Activated naive CD4-positive, alpha-beta T cell treated with anti-CD3 and anti-CD28 coated beads, Interleukin-2, amount 50 U/mL, for 24 hours (primary cell): ENCODE measurements at regions not wholly inside any gene's neighbourhood (a gene's known extent, or its start where the extent isn't known, plus 50 kb on each side); places are given as distances from the start of the nearest gene placed in this dataset.
"Not testable (repeated sequence)": the region's sequence is repeated elsewhere in the genome, so short reads cannot be mapped to it uniquely, and the experiment has no call there.

Experiments used
- H3K27ac Mint-ChIP-seq: one replicate; pipeline ENCODE4 v1.8.0; 2021; ENCODE audit warnings: mild to moderate bottlenecking, mixed read lengths
- H3K27me3 Mint-ChIP-seq: one replicate; pipeline ENCODE4 v1.8.0; 2021; ENCODE audit warnings: mixed read lengths
- H3K36me3 Mint-ChIP-seq: one replicate; pipeline ENCODE4 v1.8.0; 2021; ENCODE audit warnings: mixed read lengths
- H3K4me1 Mint-ChIP-seq: one replicate; pipeline ENCODE4 v1.8.0; 2021; ENCODE audit warnings: mixed read lengths
- H3K4me3 Mint-ChIP-seq: one replicate; pipeline ENCODE4 v1.8.0; 2021; ENCODE audit warnings: mild to moderate bottlenecking, mixed read lengths
- H3K9me3 Mint-ChIP-seq: one replicate; pipeline ENCODE4 v1.8.0; 2021; ENCODE audit warnings: mixed read lengths

- H3K27me3 Mint-ChIP-seq: no peaks in the 10 kb centered on the region
- H3K4me1 Mint-ChIP-seq: no peaks in the 10 kb centered on the region
- no peaks in the 10 kb centered on the region for H3K36me3 Mint-ChIP-seq
- peaks cover 5% of the 10 kb centered on the region for H3K9me3 Mint-ChIP-seq
- H3K4me3 Mint-ChIP-seq: no peak overlapping the region
- H3K27ac Mint-ChIP-seq: no peak overlapping the region
These were observed 494.3 kb upstream of the FOXG1 start for GRCh38 chr14:28272270-28272669.

GRCh38 chr14:28280530-28280929 lies 486.1 kb upstream of the FOXG1 start:
- Mint-ChIP-seq H3K27ac (no peak overlapping the region), H3K4me3 (no peak overlapping the region), H3K4me1 (no peaks in the 10 kb centered on the region), H3K36me3 (no peaks in the 10 kb centered on the region), H3K9me3 (no peaks in the 10 kb centered on the region), H3K27me3 (no peaks in the 10 kb centered on the region)

- Mint-ChIP-seq H3K27me3 (no peaks in the 10 kb centered on the region), H3K4me3 (no peak overlapping the region), H3K9me3 (no peaks in the 10 kb centered on the region), H3K4me1 (no peaks in the 10 kb centered on the region), H3K27ac (no peak overlapping the region), H3K36me3 (no peaks in the 10 kb centered on the region)
These were observed 485.5 kb upstream of the FOXG1 start for GRCh38 chr14:28280997-28281598.

GRCh38 chr14:28284546-28285300 lies 481.9 kb upstream of the FOXG1 start:
- Mint-ChIP-seq H3K4me1 (no peaks in the 10 kb centered on the region), H3K36me3 (no peaks in the 10 kb centered on the region), H3K27ac (no peak overlapping the region), H3K4me3 (no peak overlapping the region), H3K9me3 (peaks cover 5% of the 10 kb centered on the region), H3K27me3 (no peaks in the 10 kb centered on the region)

- H3K4me1 Mint-ChIP-seq: no peaks in the 10 kb centered on the region
- H3K36me3 Mint-ChIP-seq: no peaks in the 10 kb centered on the region
- peaks cover 14% of the 10 kb centered on the region for H3K9me3 Mint-ChIP-seq
- H3K27me3 Mint-ChIP-seq: no peaks in the 10 kb centered on the region
- H3K4me3 Mint-ChIP-seq: no peak overlapping the region
- no peak overlapping the region for H3K27ac Mint-ChIP-seq
These were observed 471.6 kb upstream of the FOXG1 start for GRCh38 chr14:28294834-28295440.

- Mint-ChIP-seq H3K27ac (no peak overlapping the region), H3K36me3 (no peaks in the 10 kb centered on the region), H3K9me3 (peaks cover 7% of the 10 kb centered on the region), H3K4me3 (no peak overlapping the region), H3K27me3 (no peaks in the 10 kb centered on the region), H3K4me1 (no peaks in the 10 kb centered on the region)
These were observed 469.0 kb upstream of the FOXG1 start for GRCh38 chr14:28297559-28297958.

- Mint-ChIP-seq H3K27me3 (no peaks in the 10 kb centered on the region), H3K36me3 (no peaks in the 10 kb centered on the region), H3K9me3 (peaks cover 5% of the 10 kb centered on the region), H3K27ac (no peak overlapping the region), H3K4me1 (no peaks in the 10 kb centered on the region), H3K4me3 (no peak overlapping the region)
These were observed 468.4 kb upstream of the FOXG1 start for GRCh38 chr14:28298156-28298555.

GRCh38 chr14:28299227-28299626 lies 467.4 kb upstream of the FOXG1 start:
- Mint-ChIP-seq H3K9me3 (peaks cover 5% of the 10 kb centered on the region), H3K27me3 (no peaks in the 10 kb centered on the region), H3K36me3 (no peaks in the 10 kb centered on the region), H3K27ac (no peak overlapping the region), H3K4me3 (no peak overlapping the region), H3K4me1 (no peaks in the 10 kb centered on the region)

- no peaks in the 10 kb centered on the region for H3K4me1 Mint-ChIP-seq
- H3K27me3 Mint-ChIP-seq: no peaks in the 10 kb centered on the region
- H3K9me3 Mint-ChIP-seq: peaks cover 5% of the 10 kb centered on the region
- H3K36me3 Mint-ChIP-seq: no peaks in the 10 kb centered on the region
- no peak overlapping the region for H3K27ac Mint-ChIP-seq
- no peak overlapping the region for H3K4me3 Mint-ChIP-seq
These were observed 466.2 kb upstream of the FOXG1 start for GRCh38 chr14:28300356-28300755.

- no peaks in the 10 kb centered on the region for H3K36me3 Mint-ChIP-seq
- H3K4me1 Mint-ChIP-seq: no peaks in the 10 kb centered on the region
- peaks cover 5% of the 10 kb centered on the region for H3K9me3 Mint-ChIP-seq
- H3K27ac Mint-ChIP-seq: no peak overlapping the region
- H3K4me3 Mint-ChIP-seq: no peak overlapping the region
- H3K27me3 Mint-ChIP-seq: no peaks in the 10 kb centered on the region
These were observed 465.4 kb upstream of the FOXG1 start for GRCh38 chr14:28301179-28301578.

GRCh38 chr14:28303248-28303647 lies 463.3 kb upstream of the FOXG1 start:
- no peaks in the 10 kb centered on the region for H3K4me1 Mint-ChIP-seq
- H3K36me3 Mint-ChIP-seq: no peaks in the 10 kb centered on the region
- H3K9me3 Mint-ChIP-seq: peaks cover 8% of the 10 kb centered on the region
- H3K27me3 Mint-ChIP-seq: no peaks in the 10 kb centered on the region
- H3K27ac Mint-ChIP-seq: no peak overlapping the region
- no peak overlapping the region for H3K4me3 Mint-ChIP-seq

- H3K36me3 Mint-ChIP-seq: no peaks in the 10 kb centered on the region
- H3K9me3 Mint-ChIP-seq: peaks cover 8% of the 10 kb centered on the region
These were observed 460.6 kb upstream of the FOXG1 start for GRCh38 chr14:28305938-28306337.

GRCh38 chr14:28307506-28307905 lies 459.1 kb upstream of the FOXG1 start:
- H3K27ac Mint-ChIP-seq: no peak overlapping the region
- H3K27me3 Mint-ChIP-seq: no peaks in the 10 kb centered on the region
- peaks cover 8% of the 10 kb centered on the region for H3K9me3 Mint-ChIP-seq
- H3K4me1 Mint-ChIP-seq: no peaks in the 10 kb centered on the region
- H3K36me3 Mint-ChIP-seq: no peaks in the 10 kb centered on the region
- H3K4me3 Mint-ChIP-seq: no peak overlapping the region

More at GRCh38 chr14:28305938-28306337, 460.6 kb upstream of the FOXG1 start:
- Mint-ChIP-seq H3K27me3 (no peaks in the 10 kb centered on the region), H3K4me3 (no peak overlapping the region), H3K27ac (no peak overlapping the region), H3K4me1 (no peaks in the 10 kb centered on the region)

- Mint-ChIP-seq H3K27me3 (no peaks in the 10 kb centered on the region), H3K4me1 (no peaks in the 10 kb centered on the region), H3K36me3 (no peaks in the 10 kb centered on the region), H3K27ac (no peak overlapping the region), H3K4me3 (no peak overlapping the region), H3K9me3 (peaks cover 8% of the 10 kb centered on the region)
These were observed 457.9 kb upstream of the FOXG1 start for GRCh38 chr14:28308734-28309133.

GRCh38 chr14:28317890-28318675 lies 448.5 kb upstream of the FOXG1 start:
- H3K36me3 Mint-ChIP-seq, H3K4me3 Mint-ChIP-seq, H3K9me3 Mint-ChIP-seq, H3K4me1 Mint-ChIP-seq, H3K27ac Mint-ChIP-seq, H3K27me3 Mint-ChIP-seq: not testable (repeated sequence)
